ENCODE measurements at regions not wholly inside any gene's neighbourhood (a gene's known extent, or its start where the extent isn't known, plus 50 kb on each side); places are given as distances from the start of the nearest gene placed in this dataset.

DNA sequence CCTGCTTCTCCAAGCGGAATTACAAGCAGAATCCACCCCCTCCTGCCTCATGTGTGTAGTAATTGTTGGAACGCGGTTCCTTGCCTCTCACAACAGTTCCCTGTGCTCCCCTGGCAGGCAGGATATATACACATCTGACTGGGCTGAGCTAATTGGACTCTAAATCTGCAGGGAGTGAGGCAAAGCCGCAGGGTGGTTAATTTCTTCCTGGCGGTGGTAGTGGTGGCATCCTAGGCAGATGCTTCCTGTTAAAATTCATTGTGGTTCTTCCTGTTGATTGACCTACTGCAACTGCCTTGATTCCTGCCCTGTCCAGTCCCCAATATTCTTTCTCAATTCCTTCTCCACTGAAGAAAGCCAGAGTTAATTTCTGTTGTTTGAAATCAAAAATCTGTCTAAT is 202.9 kb upstream of the PROK2 start:
- H4K20me1 ChIP-seq (replicated peaks in 1 of 2; ENCODE audit: control insufficient read depth in 1 of 2, insufficient read depth in 2 of 2, low read length in 2 of 2): no peaks in the 10 kb centered on the region
- H3K14ac ChIP-seq (ENCODE audit: insufficient read length): no peak overlapping the region
- WGBS, 2 experiments (ENCODE audit: extremely low coverage in 1 of 2, insufficient coverage in 1 of 2, insufficient read length in 1 of 2, insufficient replicate concordance in 2 of 2, low coverage in 1 of 2, low lambda C conversion rate in 2 of 2, missing lambda C conversion rate in 1 of 2): 91% methylated on average over 5 of the region's 5 CpGs; no CpG with 5 or more reads in 1 of the 2 experiments
- H2BK120ac ChIP-seq (replicated peaks; ENCODE audit: low read depth, low read length): no peak overlapping the region
- no peaks in the 10 kb centered on the region for H3K27me3 ChIP-seq (replicated peaks in 1 of 4; ENCODE audit: control insufficient read depth in 3 of 4, extremely low read depth in 1 of 4, insufficient read depth in 3 of 4, low read length in 3 of 4)
- no peak overlapping the region for H3K18ac ChIP-seq (ENCODE audit: extremely low read depth, low read length)
- H3K79me1 ChIP-seq (ENCODE audit: low read depth, low read length): no peaks in the 10 kb centered on the region
- no peak overlapping the region for H2BK12ac ChIP-seq (ENCODE audit: low read depth, low read length)
- no peak for TF ChIP-seq CREB1 (IDR thresholded peaks at IDR 0.05)
- TF ChIP-seq ZNF274 (IDR thresholded peaks at IDR 0.05; ENCODE audit: borderline replicate concordance, extremely low read depth, low read length): no peak
- no peak for TF ChIP-seq TBP (IDR thresholded peaks at IDR 0.05; ENCODE audit: low read depth, low read length)
- TF ChIP-seq CBX8 (IDR thresholded peaks at IDR 0.05; ENCODE audit: borderline replicate concordance, low read depth, low read length): no peak
- no peak for TF ChIP-seq RNF2 (IDR thresholded peaks at IDR 0.05; ENCODE audit: borderline replicate concordance, low read depth, low read length, missing control alignments, poor library complexity, severe bottlenecking)
- TF ChIP-seq SIX5 (IDR thresholded peaks at IDR 0.05; ENCODE audit: low read depth, low read length): no peak
- no peak for TF ChIP-seq SAP30 (IDR thresholded peaks at IDR 0.05; ENCODE audit: insufficient read depth, insufficient replicate concordance, low read length)
- no peak overlapping the region for H2AFZ ChIP-seq (ENCODE audit: low read length)
- POLR2A ChIA-PET (ENCODE audit: partially characterized antibody): interaction anchor here (0.7 to 1.1 kb wide), 2 partner anchors 31 to 45 kb away, joined by 3 read pairs; no protein-coding TSS in a partner anchor
- no peak overlapping the region for H4K5ac ChIP-seq (ENCODE audit: insufficient read length, low read depth, low read length)
- H3K4me2 ChIP-seq (ENCODE audit: insufficient read depth in 1 of 2, low read depth in 2 of 2, low read length in 2 of 2): no peak overlapping the region
- H3K23ac ChIP-seq (ENCODE audit: insufficient read length): no peak overlapping the region
- no peaks in the 10 kb centered on the region for H3K4me1 ChIP-seq (replicated peaks in 1 of 4; ENCODE audit: control insufficient read depth in 3 of 4, insufficient read depth in 4 of 4, low read length in 3 of 4)
- no peak for DNase-seq (ENCODE audit: low read depth in 1 of 2, low spot score in 2 of 2)
- H3K36me3 ChIP-seq (ENCODE audit: control insufficient read depth in 2 of 4, insufficient read depth in 4 of 4, low read length in 3 of 4): no peaks in the 10 kb centered on the region
- CTCF ChIA-PET (ENCODE audit: partially characterized antibody): interaction anchor here (0.7 to 2.5 kb wide), 16 partner anchors 10 to 678 kb away, joined by 3 to 9 read pairs (median 4); no protein-coding TSS in a partner anchor
- no peak overlapping the region for H4K91ac ChIP-seq (replicated peaks; ENCODE audit: insufficient read length, low read length)
- H3K79me2 ChIP-seq (ENCODE audit: control insufficient read depth in 1 of 2, insufficient read depth in 2 of 2, low read length in 2 of 2): no peaks in the 10 kb centered on the region
- H2AK5ac ChIP-seq (ENCODE audit: low read depth, low read length): no peak overlapping the region
- no peak overlapping the region for H3K9ac ChIP-seq (replicated peaks in 1 of 4; ENCODE audit: extremely low read depth in 1 of 4, low read depth in 3 of 4, low read length in 3 of 4)
- FAIRE-seq: no peak
- H3K9me3 ChIP-seq (ENCODE audit: insufficient read depth in 2 of 2, low read depth in 1 of 2, low read length in 1 of 2): 0 out of 4 replicates have a peak, but pooled peaks cover 0 to 2% of the 10 kb centered on the region in 2 experiments
- no peak overlapping the region for H3K4me3 ChIP-seq (ENCODE audit: extremely low read depth in 1 of 4, insufficient read depth in 2 of 4, low read depth in 3 of 4, low read length in 4 of 4)
- no peak overlapping the region for H2BK5ac ChIP-seq (ENCODE audit: low read depth, low read length)
- H2BK20ac ChIP-seq (ENCODE audit: low read length): no peak overlapping the region
- no peak overlapping the region for H3K27ac ChIP-seq (ENCODE audit: low read depth, low read length)
- no peak overlapping the region for H2BK15ac ChIP-seq (ENCODE audit: low read length)
- no peaks in the 10 kb centered on the region for H3K23me2 ChIP-seq (ENCODE audit: low read depth, low read length)
- no peak overlapping the region for H3K4ac ChIP-seq (replicated peaks; ENCODE audit: insufficient read length, low read depth, low read length)
- H3K56ac ChIP-seq (replicated peaks; ENCODE audit: insufficient read length, low read depth, low read length): no peak overlapping the region
- H4K8ac ChIP-seq (ENCODE audit: extremely low read depth, insufficient read depth, low read length): no peak overlapping the region

All from H1 (cell line).